Calu3 (cell line): ENCODE measurements at regions not wholly inside any gene's neighbourhood (a gene's known extent, or its start where the extent isn't known, plus 50 kb on each side); places are given as distances from the start of the nearest gene placed in this dataset.

ENCODE experiments used
- BruUV-seq: library from RNA; stranded (reverse); fragments of 400-500 nt; replicated peaks from 2 replicates; lab custom pipeline; 2021; lab: Mats Ljungman, UMichigan
- CTCF ChIA-PET: fragments of 300-600 bp; sonication (Branson Sonifier 250); formaldehyde crosslinking; loops from one replicate; lab custom pipeline; 2022; ENCODE audit warnings: antibody characterized with exemption; lab: Charles Lee
- DNase-seq: peaks from one replicate; pipeline ENCODE4 v3.0.0; 2022
- H3K27ac Mint-ChIP-seq: one replicate; pipeline ENCODE4 v1.8.0; 2022; ENCODE audit warnings: mixed read lengths; ENCODE audit not compliant: unreplicated experiment
- H3K27me3 Mint-ChIP-seq: one replicate; pipeline ENCODE4 v1.8.0; 2022; ENCODE audit warnings: mixed read lengths; ENCODE audit not compliant: unreplicated experiment
- H3K36me3 Mint-ChIP-seq: one replicate; pipeline ENCODE4 v1.8.0; 2022; ENCODE audit warnings: mild to moderate bottlenecking, moderate library complexity, mixed read lengths; ENCODE audit not compliant: insufficient read depth, unreplicated experiment
- H3K4me1 Mint-ChIP-seq: one replicate; pipeline ENCODE4 v1.8.0; 2022; ENCODE audit warnings: mild to moderate bottlenecking, low read depth, mixed read lengths; ENCODE audit not compliant: unreplicated experiment
- H3K4me3 Mint-ChIP-seq: one replicate; pipeline ENCODE4 v1.8.0; 2022; ENCODE audit warnings: mild to moderate bottlenecking, low read depth, moderate library complexity, mixed read lengths; ENCODE audit not compliant: unreplicated experiment
- H3K9me3 Mint-ChIP-seq: one replicate; pipeline ENCODE4 v1.8.0; 2022; ENCODE audit warnings: low read depth, mixed read lengths; ENCODE audit not compliant: unreplicated experiment
- CTCF ChIP-seq: fragments of 200-600 bp; IDR thresholded peaks from one replicate; pipeline ENCODE4 v1.8.0; 2022; ENCODE audit warnings: antibody characterized with exemption; ENCODE audit not compliant: unreplicated experiment
- intact Hi-C: fragments of 100-400 bp; cut with micrococcal nuclease; formaldehyde crosslinking; loops from one replicate; pipeline ENCODE4 v1.10.0; 2022; ENCODE audit not compliant: unreplicated experiment

GRCh38 chr4:148779771-148780170 lies 337.6 kb upstream of the NR3C2 start:
- TF ChIP-seq CTCF, result no peak
- no peaks in the 10 kb centered on the region for H3K27me3 Mint-ChIP-seq
- H3K27ac Mint-ChIP-seq, result no peak overlapping the region
- CTCF ChIA-PET, result no interaction called here
- peaks cover 12% of the 10 kb centered on the region for H3K4me1 Mint-ChIP-seq
- H3K9me3 Mint-ChIP-seq, result no peaks in the 10 kb centered on the region
- H3K36me3 Mint-ChIP-seq, result no peaks in the 10 kb centered on the region
- no TSS peak for BruUV-seq
- no peak overlapping the region for H3K4me3 Mint-ChIP-seq
- DNase-seq, result no peak
- intact Hi-C loops, result no loop called here

GRCh38 chr4:148778980-148779675 lies 336.9 kb upstream of the NR3C2 start:
- Mint-ChIP-seq H3K4me1 (peaks cover 12% of the 10 kb centered on the region), H3K9me3 (no peaks in the 10 kb centered on the region), H3K36me3 (no peaks in the 10 kb centered on the region), H3K4me3 (no peak overlapping the region), H3K27me3 (no peaks in the 10 kb centered on the region), H3K27ac (no peak overlapping the region)
- BruUV-seq, result no TSS peak
- TF ChIP-seq CTCF, result no peak
- CTCF ChIA-PET, result no interaction called here
- no peak for DNase-seq
- intact Hi-C loops, result no loop called here

GRCh38 chr4:148776941-148777340 lies 334.7 kb upstream of the NR3C2 start:
- no peak for DNase-seq
- CTCF ChIA-PET, result no interaction called here
- no TSS peak for BruUV-seq
- no peaks in the 10 kb centered on the region for H3K9me3 Mint-ChIP-seq
- no peaks in the 10 kb centered on the region for H3K36me3 Mint-ChIP-seq
- H3K4me3 Mint-ChIP-seq, result no peak overlapping the region
- no peak overlapping the region for H3K27ac Mint-ChIP-seq
- intact Hi-C loops, result no loop called here
- H3K27me3 Mint-ChIP-seq, result no peaks in the 10 kb centered on the region
- peaks cover 3% of the 10 kb centered on the region for H3K4me1 Mint-ChIP-seq
- no peak for TF ChIP-seq CTCF

DNA sequence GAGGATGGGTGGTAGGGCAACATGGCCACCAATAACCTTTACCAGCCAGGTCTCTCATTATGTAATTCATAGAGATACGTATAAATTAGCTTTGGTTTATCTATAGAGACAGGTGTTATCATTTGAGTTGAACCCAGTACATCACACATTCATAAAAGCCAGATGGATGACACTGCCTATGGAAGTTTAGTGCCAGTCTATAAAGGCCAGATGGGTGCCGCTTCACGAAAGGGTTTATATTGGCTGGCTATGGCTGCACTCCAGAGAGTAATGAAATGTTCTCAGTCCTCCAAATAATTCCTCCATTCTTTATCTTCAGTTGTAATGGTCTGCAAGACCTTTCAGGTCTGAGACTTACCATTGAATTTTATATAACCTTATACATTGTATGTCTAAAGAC lies 331.9 kb upstream of the NR3C2 start:
- intact Hi-C loops, result no loop called here
- H3K4me3 Mint-ChIP-seq, result no peak overlapping the region
- H3K27ac Mint-ChIP-seq, result no peak overlapping the region
- CTCF ChIA-PET, result no interaction called here
- no peak for DNase-seq
- no peak for TF ChIP-seq CTCF
- H3K36me3 Mint-ChIP-seq, result no peaks in the 10 kb centered on the region
- no peaks in the 10 kb centered on the region for H3K9me3 Mint-ChIP-seq
- H3K4me1 Mint-ChIP-seq, result no peaks in the 10 kb centered on the region
- no TSS peak for BruUV-seq
- no peaks in the 10 kb centered on the region for H3K27me3 Mint-ChIP-seq
